GM19395 (cell line): ENCODE measurements at regions not wholly inside any gene's neighbourhood (a gene's known extent, or its start where the extent isn't known, plus 50 kb on each side); places are given as distances from the start of the nearest gene placed in this dataset.
"Not testable (repeated sequence)": the region's sequence is repeated elsewhere in the genome, so short reads cannot be mapped to it uniquely, and the experiment has no call there.

ENCODE experiments used
- ATAC-seq: cut with Tn5 transposase; IDR thresholded peaks from one replicate; pipeline ENCODE4 v1.9.1; 2021; ENCODE audit warnings: mild to moderate bottlenecking, moderate library complexity; ENCODE audit not compliant: unreplicated experiment

DNA sequence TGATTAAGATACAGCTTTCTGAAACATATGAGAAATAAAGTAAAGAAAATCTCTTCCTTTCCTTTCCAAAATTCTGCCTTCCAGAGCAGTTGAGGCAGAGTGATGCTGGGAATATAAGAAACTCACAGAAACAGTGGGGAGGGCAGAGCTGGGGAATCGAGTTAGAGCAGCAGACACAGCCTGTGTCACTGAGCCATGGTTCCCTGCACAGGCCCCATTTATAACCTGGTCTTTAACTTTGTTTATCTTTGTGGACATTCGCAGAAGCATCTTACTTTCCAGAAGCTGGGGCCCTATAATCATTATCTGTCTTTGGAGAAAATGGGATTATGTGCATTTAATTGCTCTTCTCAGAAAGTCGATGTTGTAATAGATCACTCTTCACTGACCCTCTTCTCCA lies 349.1 kb downstream of the SETD4 start:
- no peak for ATAC-seq

DNA sequence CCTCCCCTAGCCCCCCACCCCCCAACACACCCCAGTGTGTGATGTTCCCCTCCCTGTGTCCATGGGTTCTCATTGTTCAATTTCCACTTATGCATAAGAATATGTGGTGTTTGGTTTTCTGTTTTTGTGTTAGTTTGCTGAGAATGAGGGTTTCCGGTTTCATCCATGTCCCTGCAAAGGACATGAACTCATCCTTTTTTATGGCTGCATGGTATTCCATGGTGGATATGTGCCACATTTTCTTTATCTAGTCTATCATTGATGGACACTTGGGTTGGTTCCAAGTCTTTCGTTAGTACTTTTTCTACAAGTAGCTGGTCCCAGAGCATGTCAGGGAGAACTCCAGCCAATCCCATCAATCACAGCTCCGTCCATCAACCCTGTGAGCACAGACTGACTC lies 350.3 kb downstream of the SETD4 start:
- ATAC-seq: not testable (repeated sequence)

DNA sequence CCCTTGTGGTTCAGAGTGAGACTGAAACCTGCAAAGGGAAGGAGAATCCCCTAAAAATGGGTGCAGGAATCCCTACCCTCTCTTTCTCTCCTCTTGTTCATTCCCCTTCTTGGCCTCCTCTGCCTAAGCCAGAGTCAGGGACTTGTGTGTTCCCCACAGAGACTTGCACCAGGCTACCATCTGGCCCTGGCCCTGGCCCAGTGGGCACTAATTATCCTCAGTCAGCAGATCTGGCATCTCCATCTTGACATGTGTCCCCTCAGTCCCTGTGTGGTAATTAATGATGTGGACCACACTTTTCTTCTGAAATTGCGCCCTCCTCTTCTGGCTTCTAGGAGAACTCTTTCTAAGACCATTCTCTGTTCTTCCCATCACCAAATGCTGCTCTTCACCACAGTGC lies 354.4 kb downstream of the SETD4 start:
- ATAC-seq: no peak

DNA sequence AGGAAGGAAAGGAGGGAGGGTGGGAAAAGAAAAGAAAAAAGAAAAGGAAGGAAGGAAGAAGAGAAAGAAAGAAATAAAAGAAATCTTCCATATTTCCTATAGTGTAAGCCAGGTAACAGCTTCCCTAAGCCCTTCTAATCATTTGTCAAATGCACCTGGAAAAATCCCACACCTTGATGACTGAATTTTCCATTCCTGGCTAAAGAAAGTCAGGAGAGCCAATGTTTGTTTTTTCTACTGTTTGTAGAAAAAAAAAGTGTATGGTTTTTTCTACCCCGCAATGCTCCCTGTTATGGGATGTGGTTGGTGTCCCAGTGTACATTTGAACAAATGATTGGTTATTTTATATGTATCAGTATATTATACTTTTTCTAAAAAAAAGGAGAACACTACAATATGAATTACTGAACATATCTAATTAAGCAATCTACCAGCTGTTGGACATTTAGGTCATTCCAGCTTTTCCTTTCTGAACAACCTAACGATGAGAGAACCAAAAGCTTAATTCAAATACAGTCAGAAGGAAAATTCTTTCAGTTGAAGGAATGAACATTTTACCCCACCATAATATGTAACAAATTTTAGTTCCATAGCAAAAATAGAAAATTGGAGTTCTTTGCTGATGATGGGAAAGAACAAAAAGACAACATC lies 355.0 kb downstream of the SETD4 start:
- no peak for ATAC-seq

DNA sequence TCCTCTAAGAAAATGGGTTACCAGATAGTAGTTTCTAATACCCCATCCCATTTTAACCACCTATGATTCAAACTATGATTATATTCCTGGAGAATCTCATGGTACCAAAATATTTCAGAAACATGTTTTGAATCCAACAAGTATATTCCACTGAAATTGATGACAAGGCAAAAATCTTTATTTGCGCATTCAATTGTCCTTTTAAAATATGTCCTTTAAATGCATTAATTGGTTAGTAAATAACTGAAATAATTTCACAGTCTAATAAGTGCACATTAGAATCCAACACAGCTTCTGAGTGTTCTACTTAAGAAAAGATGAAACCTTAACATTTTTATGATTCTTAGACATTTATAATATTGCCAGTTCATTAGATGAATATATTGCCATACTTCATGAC lies 356.6 kb downstream of the SETD4 start:
- no peak for ATAC-seq

DNA sequence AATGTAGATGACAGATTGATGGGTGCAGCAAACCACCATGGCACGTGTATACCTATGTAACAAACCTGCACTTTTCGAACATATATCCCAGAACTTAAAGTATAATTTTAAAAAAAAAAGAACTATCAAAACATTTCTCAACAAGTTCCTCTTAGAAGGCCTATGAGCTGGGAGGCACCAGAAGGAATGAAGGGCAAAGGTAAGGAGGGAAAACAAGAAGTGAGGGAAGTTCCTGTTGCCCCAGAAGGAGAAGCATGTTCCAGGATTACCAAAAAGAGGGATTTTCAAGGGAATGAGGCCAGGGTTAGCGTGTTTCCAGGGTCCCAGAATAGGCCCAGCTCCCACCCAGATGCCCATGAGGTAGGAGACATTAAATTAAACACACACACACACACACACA lies 361.0 kb downstream of the SETD4 start:
- no peak for ATAC-seq

DNA sequence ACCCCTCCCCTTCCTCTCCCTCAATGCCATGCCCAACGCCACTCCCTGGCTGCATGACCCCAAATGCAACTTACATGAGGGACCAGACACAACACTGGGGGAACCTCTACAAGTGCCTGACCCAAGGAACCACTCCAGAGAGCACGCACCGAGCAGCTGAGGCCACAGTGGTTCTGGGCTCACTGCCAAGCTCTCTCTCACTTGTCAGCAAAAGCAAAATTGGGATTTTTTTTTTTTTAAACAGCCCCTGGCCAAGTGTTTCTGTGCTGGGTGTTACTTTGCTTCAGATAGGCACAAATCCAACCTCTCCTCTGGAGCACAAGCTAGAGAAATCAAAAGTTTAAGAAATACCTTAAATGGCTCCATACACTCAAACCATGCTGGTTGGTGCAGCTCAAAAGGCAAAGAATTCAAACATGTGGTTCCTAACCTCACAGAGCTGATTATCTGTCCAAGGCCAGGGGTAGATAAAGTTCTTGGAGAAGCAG lies 363.0 kb downstream of the SETD4 start:
- no peak for ATAC-seq

DNA sequence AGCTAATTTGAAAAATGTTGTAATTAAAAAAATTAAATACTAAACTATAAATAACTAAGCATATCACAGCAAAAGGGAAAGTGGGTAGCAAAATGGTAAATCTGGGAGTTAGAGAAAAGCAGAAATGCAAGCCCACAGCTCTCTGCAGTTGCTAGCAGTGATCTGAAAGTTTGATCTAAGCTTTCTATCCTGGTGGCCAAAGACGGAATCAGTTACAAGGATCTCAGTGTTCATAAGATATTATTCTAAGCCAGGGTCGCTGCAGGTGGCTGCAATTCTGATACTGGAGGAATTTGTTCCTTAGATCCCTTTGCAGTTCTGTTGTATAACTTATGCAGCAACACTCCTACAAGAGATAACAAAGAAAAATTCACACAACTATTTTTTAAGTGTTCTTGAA lies 363.7 kb downstream of the SETD4 start:
- ATAC-seq: no peak

DNA sequence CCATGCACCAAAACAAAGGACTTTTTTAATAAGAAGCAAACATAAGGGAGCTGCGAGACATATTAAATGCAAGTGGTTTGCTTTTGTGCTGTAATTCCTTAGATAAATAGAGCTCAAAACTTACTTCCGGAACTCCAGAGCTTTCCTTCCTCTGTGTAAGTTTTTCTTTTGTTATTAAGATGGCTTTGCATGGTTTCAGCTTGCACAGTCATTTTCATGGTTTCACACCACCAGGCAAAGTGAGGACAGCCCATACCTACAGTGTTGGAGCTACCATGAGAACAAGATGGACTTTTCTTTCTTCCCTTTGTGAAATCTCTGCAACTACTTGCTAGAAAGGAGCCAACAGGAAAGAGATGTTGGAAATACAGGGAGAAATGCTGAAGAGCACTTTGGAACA lies 368.0 kb downstream of the SETD4 start:
- no peak for ATAC-seq

DNA sequence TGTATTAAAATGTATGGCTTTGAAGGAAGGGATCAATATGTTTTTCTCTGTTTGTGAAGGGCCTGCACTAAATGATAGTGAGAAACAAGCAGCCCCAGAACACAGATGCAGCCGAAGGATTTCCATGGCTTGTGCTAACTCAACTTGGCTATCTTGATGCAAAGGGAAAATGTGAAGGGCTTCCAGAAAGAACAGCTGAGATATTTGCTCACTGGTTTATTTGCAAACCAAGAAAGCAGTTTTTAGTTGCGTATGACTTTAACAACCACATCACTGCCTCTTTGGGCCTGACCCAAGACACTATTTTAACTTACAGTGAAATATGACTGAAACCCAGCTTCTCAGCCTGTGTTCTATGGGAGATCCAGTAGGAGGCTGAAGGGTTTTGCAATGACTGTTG lies 369.9 kb downstream of the SETD4 start:
- ATAC-seq: no peak

DNA sequence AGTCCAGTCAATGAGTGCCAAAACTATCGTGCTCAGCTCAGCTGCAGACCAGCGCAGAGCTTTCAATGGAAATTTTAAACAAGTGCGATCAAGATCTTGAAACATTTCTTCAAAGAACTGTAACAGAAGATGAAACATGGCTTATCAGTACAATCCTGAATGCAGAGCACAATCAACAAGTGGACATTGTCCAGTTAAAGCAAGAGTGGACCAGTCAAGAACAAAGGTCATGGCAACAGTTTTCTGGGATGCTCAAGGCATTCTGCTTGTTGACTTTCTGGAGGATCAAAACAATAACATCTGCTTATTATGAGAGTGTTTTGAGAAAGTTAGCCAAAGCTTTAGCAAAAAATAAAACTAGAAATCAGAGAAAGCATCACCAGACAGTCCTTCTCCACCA lies 374.2 kb downstream of the SETD4 start:
- ATAC-seq: no peak

DNA sequence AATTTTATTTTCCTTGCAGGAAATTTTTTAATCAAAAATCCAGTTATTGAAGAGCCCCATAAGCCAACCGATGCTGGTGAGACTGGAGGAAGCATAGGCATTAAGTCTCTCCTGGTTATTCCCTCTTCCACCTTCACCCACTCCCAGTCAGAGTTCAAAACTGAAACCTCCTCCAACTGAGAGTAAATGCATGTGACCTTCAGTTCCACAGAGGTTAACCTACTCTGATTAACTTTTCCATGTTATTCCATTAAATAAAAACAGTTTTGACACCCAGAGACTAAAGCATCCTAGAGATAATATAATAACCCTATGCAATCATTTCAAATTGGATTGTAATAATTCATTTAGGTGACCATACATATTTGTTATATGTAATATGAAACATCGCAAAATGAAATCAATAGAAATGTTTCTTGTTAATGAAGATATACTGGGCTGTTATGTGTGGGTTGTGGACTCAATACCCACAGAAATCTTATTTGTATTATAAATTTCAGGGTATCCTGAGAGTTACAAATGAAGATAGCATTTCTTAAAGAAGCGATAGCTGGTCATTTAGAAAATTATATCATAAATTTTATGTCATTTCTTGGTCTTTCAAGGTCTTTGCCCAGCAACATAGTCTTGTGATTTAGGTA lies 376.5 kb downstream of the SETD4 start:
- ATAC-seq: no peak

DNA sequence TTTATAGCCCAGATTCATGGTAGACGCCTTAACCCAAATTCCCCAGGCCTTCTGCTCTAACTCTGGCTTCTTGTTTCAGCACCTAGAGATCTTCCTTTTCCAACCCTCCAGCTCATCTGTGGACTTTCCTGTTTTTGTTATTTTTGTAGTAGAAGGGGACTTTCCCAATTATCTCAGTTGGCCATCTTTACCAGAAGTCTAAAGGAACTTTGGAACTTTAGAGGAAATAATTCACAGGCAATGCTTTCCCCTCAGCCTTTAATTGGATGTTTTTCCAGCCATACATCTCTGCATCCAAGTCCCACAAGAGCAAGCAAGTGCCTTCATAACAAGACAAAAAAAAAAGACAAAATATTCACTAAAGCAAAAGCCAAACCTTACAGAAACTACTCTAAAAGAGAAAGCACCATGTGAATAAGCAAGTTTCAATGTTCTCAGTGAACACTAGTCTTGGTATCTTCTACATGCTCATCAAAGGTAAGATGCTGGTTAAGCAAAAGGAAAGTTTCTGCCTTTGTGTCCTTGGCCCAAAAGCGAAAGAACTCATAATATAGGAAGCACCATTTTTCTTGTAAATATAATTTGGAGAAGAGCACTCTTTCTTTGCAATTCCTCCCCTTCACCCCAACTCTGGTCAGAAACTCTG lies 377.3 kb downstream of the SETD4 start:
- no peak for ATAC-seq

DNA sequence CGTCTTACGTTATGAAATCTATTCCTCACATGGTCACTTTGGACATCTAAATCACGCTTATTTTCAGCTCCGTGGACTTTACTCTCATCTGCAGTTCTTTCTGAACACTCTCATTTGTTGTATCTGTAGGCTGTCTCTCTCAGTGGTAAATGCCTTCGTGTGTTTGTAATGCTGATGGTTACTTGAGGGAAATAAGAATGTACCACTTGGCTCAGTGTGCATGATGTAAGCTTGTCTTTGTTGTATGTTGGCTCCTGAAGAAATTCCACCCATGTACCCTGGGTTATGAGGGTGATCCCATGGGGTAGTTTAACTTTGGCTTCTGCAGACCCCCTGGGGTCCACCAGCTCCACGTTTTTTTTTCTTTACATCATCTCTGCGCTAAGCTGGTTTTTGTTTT lies 378.4 kb downstream of the SETD4 start:
- ATAC-seq: no peak

DNA sequence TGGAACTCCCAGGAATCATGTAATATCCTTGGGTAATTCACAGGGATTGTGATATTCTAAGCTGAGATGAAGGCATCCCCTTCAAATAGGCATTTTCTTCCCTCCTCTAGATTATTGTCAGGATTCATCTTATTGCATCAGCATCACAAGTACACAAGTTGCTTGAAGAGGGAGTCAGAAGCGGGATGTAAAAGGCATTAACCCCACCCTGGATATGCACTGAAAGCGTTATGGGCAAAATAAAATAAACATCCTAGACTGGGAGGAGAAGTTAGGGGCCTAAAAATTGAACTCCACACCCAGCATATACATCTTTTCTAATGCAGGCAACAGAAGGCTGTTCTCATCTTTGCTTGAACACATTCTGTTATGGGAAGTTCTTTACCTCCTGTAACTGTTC lies 381.2 kb downstream of the SETD4 start:
- no peak for ATAC-seq

DNA sequence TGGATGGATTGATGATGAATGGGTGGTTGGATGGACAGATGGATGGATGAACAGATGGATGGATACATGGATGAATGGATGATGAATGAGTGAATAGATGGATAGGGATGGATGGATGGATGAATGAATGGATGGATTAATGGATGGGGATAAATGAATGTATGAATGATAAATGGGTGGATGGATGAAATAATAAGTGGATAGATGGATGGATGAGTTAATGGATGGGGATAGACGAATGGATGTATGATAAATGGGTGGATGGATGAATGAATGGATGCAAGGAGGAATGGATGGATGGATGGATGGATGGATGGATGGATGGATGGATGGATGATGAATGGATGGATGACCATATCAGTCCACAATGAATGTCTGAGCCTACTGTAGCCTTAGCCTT lies 381.9 kb downstream of the SETD4 start:
- no peak for ATAC-seq

DNA sequence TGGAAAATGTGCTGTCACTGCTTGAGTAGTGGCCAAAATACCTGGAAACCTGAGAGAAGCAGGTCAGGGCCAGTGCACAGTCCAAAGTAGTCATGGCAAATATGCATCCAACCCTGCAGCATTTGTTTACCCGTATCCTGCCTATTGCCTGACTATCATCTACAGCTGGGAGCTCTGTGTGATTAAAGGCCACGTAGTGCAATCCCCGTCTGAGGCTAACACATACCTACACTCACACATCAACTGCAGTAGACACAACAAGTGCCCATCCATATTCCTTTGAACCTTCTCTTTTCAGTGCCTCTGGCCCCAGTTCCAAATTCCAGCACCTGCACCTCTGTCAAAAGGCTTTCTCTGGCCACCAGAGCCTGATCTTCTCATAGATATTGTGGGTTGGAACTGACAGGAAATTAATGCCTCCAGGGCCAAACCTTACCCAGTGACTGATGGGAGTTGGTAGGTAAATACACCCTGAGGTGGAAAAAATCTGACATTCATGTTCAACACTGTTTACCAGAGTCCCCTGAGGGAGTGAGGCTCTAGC lies 383.0 kb downstream of the SETD4 start:
- ATAC-seq: no peak

DNA sequence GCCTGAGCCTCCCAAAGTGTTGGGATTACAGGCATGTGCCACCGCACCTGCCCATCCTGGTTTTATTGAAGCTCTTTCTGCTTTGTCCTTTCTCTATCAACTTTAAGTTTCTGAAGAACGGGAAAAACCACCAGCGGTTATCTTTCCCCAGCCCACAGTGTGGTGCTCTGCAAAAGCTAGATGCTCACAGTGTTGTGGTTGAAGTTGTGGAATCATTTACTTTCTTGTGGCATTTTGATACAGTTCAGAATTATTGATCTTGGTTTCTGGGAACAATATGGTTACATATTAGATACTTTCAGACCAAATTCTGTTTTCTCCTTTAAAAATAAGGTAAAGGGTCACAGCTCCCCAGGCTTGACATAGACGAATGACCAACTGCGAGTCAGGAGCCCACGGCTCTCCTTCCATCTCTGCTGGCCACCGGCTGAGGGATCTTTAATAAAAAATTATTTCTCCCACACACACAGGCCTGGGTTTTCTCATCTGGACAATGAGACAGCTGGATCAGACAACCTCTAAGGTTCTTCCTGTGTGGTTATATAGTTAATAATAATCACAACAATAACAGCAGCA lies 385.3 kb downstream of the SETD4 start:
- ATAC-seq: no peak

DNA sequence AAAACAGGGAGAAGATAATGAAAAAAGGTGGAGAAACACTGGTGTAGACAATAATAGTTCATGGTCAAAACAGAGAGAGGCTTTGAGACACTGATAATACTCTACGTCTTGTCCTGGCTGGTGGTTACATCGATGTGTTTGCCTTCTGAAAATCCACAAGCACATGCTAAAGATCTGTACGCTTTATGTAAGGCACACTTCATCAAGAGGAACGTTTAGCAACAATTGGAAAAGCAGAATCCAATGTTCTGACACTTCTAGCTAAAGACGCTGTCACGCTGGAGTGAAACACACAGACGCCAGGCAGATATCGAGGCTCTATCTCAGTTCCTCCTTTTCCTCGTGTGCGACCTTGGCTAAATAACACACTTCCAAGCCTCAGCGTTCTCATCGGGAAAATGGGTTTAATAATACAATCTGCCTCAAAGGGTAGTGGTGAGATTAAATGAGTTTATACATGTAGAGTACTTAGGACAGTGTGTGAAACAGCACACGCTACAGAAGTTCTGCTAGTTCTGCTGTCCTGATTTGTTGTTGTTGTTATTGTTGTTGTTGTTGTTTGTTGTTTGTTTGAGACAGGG lies 386.1 kb downstream of the SETD4 start:
- no peak for ATAC-seq

DNA sequence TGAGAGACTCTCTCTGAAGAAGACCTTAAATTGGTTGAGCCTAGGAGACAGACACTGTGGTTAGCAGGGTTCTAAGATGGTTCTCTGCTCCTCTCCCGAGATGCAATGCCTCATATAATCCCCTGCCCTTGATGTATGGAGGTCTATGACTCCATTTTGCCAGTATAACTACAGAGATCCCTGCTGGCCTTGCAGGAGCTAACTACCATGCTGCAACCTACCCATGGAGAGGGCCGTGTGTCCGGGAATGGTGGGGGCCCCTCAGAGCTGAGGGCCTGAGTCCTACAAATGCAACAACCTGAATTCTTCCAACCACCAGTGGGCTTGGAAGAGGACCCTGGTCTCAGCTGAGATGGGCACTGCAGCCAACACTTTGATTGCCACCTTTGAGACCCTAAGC lies 388.0 kb downstream of the SETD4 start:
- ATAC-seq: no peak

DNA sequence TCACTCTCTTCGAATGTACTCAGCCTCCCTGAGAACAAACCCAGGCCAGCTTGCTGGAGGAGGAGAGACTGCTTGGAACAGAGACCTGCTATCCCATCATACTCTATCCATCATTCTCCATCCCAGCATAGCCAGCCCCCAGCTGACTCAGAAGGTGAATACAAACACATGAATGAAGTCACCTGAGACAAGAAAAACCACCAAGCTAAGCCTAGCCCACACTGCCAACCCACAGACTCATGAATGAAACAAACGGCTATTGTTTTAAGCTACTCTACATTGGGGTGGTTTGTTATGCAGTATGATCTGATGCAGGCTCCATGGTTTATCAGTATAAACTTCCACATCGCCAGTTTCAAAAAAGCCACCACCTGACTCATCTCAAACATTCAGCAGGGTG lies 395.6 kb downstream of the SETD4 start:
- no peak for ATAC-seq
